ENCODE measurements at regions not wholly inside any gene's neighbourhood (a gene's known extent, or its start where the extent isn't known, plus 50 kb on each side); places are given as distances from the start of the nearest gene placed in this dataset.

DNA sequence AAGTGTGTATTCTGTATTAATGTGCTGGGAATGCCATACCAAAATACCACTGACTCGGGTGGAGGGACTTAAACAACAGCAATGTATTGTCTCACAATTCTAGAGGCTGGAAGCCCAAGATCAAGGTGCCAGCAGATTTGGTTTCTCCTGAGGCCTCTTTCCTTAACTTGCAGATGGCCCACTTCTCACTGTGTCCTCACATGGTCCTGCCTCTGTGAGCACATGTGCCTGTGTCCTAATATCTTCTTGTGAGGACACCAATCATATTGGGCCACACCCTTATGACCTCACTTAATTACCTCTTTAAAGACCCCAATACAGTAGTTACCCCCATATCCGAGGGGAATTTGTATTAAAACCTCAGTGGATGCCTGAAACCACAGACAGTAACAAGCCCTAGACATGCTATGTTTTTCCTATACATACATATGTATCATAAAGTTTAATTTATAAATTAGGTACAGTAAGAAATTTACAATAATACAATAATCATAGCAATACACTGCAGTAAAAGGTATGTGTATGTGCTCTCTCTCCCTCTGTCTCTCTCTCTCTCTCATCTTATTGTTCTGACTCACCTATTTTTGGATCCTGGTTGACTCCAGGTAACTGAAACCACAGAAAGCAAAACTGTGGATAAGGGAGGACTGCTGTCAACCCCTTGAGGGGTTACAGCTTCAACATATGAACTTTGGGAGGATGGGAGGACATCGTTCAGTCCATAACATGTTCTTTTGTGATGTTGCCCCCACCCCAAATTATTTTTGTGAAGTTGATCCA lies 174.3 kb downstream of the IRS2 start:
- TF ChIP-seq, protein P1, sequence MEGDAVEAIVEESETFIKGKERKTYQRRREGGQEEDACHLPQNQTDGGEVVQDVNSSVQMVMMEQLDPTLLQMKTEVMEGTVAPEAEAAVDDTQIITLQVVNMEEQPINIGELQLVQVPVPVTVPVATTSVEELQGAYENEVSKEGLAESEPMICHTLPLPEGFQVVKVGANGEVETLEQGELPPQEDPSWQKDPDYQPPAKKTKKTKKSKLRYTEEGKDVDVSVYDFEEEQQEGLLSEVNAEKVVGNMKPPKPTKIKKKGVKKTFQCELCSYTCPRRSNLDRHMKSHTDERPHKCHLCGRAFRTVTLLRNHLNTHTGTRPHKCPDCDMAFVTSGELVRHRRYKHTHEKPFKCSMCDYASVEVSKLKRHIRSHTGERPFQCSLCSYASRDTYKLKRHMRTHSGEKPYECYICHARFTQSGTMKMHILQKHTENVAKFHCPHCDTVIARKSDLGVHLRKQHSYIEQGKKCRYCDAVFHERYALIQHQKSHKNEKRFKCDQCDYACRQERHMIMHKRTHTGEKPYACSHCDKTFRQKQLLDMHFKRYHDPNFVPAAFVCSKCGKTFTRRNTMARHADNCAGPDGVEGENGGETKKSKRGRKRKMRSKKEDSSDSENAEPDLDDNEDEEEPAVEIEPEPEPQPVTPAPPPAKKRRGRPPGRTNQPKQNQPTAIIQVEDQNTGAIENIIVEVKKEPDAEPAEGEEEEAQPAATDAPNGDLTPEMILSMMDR (IDR thresholded peaks at IDR 0.05; ENCODE audit: low read length), result no peak
- TF ChIP-seq EZH2 (IDR thresholded peaks at IDR 0.05; ENCODE audit: borderline replicate concordance, low read length), result no peak
